Stomach (tissue), 4 donors: ENCODE measurements at regions not wholly inside any gene's neighbourhood (a gene's known extent, or its start where the extent isn't known, plus 50 kb on each side); places are given as distances from the start of the nearest gene placed in this dataset.

Source experiments
- CTCF ChIP-seq, 7 experiments: fragments of 450-650 bp in 4 of 7; fragments of 200-600 bp in 3 of 7; sonication (generic) in 3 of 7; IDR thresholded peaks; one replicate each; pipeline ENCODE4 v1.5.1; 2016 to 2019; ENCODE audit warnings: antibody characterized with exemption in 7 of 7, control low read depth in 2 of 7, mild to moderate bottlenecking in 1 of 7
- EP300 ChIP-seq: sonication (generic); formaldehyde crosslinking; IDR thresholded peaks from one replicate; pipeline ENCODE4 v1.6.1; 2017; ENCODE audit warnings: antibody characterized with exemption

- TF ChIP-seq CTCF (IDR thresholded peaks at IDR 0.05): no peak
- no peak for TF ChIP-seq EP300
These were observed 393.4 kb upstream of the ST8SIA4 start for GRCh38 chr5:101296477-101296876.
